ENCODE measurements at regions not wholly inside any gene's neighbourhood (a gene's known extent, or its start where the extent isn't known, plus 50 kb on each side); places are given as distances from the start of the nearest gene placed in this dataset.

DNA sequence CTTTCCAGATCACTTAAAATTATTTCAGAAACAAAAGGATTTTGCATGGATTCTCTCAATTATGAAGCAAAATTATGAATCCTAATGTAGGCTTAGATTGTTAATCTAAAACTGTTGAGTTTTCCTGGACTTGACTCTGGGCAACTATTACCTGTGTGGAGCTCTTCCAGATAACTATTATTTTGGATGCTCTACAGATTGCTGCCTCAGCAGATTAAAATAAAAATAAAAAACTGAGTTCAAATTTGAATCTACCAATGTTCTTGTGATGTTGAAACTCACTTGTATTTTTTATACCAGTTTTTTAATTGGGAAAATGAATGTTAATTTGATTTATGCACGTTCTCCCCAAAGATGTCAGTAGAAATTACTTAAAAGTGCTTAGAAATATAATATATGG is 120.5 kb upstream of the NAV3 start:
- DNase-seq (ENCODE audit: insufficient read length, low spot score, missing footprints) = no peak
- Histone ChIP-seq H3K4me2 (ENCODE audit: insufficient read depth, low read length) (no peak overlapping the region), H3K79me2 (ENCODE audit: insufficient read depth, low read length) (no peaks in the 10 kb centered on the region), H3K4me1 (ENCODE audit: insufficient read depth, low read length) (no peaks in the 10 kb centered on the region), H3K27ac (ENCODE audit: low read depth, low read length) (no peak overlapping the region), H3K9me3 (ENCODE audit: low read depth, low read length) (no peaks in the 10 kb centered on the region), H3K27me3 (ENCODE audit: insufficient read depth, low read length) (no peaks in the 10 kb centered on the region), H3K36me3 (ENCODE audit: insufficient read depth, low read length) (no peaks in the 10 kb centered on the region), H2AFZ (ENCODE audit: low read length) (no peak overlapping the region), H4K20me1 (ENCODE audit: insufficient read depth, low read length) (no peaks in the 10 kb centered on the region), H3K4me3 (ENCODE audit: insufficient read depth, low read length) (no peak overlapping the region)
- TF ChIP-seq, protein P1, sequence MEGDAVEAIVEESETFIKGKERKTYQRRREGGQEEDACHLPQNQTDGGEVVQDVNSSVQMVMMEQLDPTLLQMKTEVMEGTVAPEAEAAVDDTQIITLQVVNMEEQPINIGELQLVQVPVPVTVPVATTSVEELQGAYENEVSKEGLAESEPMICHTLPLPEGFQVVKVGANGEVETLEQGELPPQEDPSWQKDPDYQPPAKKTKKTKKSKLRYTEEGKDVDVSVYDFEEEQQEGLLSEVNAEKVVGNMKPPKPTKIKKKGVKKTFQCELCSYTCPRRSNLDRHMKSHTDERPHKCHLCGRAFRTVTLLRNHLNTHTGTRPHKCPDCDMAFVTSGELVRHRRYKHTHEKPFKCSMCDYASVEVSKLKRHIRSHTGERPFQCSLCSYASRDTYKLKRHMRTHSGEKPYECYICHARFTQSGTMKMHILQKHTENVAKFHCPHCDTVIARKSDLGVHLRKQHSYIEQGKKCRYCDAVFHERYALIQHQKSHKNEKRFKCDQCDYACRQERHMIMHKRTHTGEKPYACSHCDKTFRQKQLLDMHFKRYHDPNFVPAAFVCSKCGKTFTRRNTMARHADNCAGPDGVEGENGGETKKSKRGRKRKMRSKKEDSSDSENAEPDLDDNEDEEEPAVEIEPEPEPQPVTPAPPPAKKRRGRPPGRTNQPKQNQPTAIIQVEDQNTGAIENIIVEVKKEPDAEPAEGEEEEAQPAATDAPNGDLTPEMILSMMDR (IDR thresholded peaks at IDR 0.05; ENCODE audit: extremely low read depth, low read depth, low read length) = no peak

GRCh38 chr12:77697126-77697525 is 133.6 kb upstream of the NAV3 start:
- Histone ChIP-seq H3K27ac (ENCODE audit: low read depth, low read length) (no peak overlapping the region), H4K20me1 (ENCODE audit: insufficient read depth, low read length) (no peaks in the 10 kb centered on the region), H3K36me3 (ENCODE audit: insufficient read depth, low read length) (no peaks in the 10 kb centered on the region), H2AFZ (ENCODE audit: low read length) (no peak overlapping the region), H3K4me3 (ENCODE audit: insufficient read depth, low read length) (no peak overlapping the region), H3K27me3 (ENCODE audit: insufficient read depth, low read length) (no peaks in the 10 kb centered on the region), H3K9me3 (ENCODE audit: low read depth, low read length) (no peaks in the 10 kb centered on the region), H3K79me2 (ENCODE audit: insufficient read depth, low read length) (no peaks in the 10 kb centered on the region), H3K4me1 (ENCODE audit: insufficient read depth, low read length) (no peaks in the 10 kb centered on the region), H3K4me2 (ENCODE audit: insufficient read depth, low read length) (no peak overlapping the region)
- no peak for DNase-seq (ENCODE audit: insufficient read length, low spot score, missing footprints)
- TF ChIP-seq, protein P1 (IDR thresholded peaks at IDR 0.05; ENCODE audit: extremely low read depth, low read depth, low read length) = no peak

- Histone ChIP-seq H3K79me2 (ENCODE audit: insufficient read depth, low read length) (no peaks in the 10 kb centered on the region), H3K27me3 (ENCODE audit: insufficient read depth, low read length) (no peaks in the 10 kb centered on the region)
These were observed 134.5 kb upstream of the NAV3 start for GRCh38 chr12:77696183-77696582.

DNA sequence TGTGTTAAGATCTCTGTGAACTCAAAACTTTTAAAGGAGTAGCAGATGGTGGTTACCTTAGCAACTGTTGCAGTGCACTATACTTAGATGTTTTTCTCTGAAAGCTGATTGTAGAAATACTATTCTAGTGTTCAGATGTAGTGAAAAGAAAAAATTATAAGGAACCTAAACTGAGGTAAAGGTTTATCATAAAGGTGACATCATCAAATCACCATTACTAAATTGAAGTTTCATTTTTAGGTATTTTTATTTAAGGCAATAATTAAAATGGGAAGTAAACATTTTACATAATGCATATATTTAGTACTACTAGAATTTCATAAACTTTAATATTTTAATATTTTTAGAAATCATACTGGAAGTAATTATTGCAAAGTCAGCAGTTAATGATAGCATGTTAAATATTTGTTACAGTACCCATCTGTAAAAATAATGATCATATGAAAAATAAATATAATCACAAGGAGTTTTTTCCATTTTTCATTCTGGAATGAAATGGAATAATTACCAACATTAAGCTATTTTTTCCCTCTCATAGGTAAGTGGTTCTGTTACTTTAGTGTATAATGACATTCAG is 141.1 kb upstream of the NAV3 start:
- H4K20me1 ChIP-seq (ENCODE audit: insufficient read depth, low read length) = no peaks in the 10 kb centered on the region
- H3K4me1 ChIP-seq (ENCODE audit: insufficient read depth, low read length) = no peaks in the 10 kb centered on the region
- no peak overlapping the region for H3K27ac ChIP-seq (ENCODE audit: low read depth, low read length)
- H3K79me2 ChIP-seq (ENCODE audit: insufficient read depth, low read length) = no peaks in the 10 kb centered on the region
- no peaks in the 10 kb centered on the region for H3K9me3 ChIP-seq (ENCODE audit: low read depth, low read length)
- TF ChIP-seq, protein P1 (IDR thresholded peaks at IDR 0.05; ENCODE audit: extremely low read depth, low read depth, low read length) = no peak
- H3K27me3 ChIP-seq (ENCODE audit: insufficient read depth, low read length) = no peaks in the 10 kb centered on the region
- no peak overlapping the region for H3K4me3 ChIP-seq (ENCODE audit: insufficient read depth, low read length)
- no peak for DNase-seq (ENCODE audit: insufficient read length, low spot score, missing footprints)
- H2AFZ ChIP-seq (ENCODE audit: low read length) = no peak overlapping the region
- no peak overlapping the region for H3K4me2 ChIP-seq (ENCODE audit: insufficient read depth, low read length)
- no peaks in the 10 kb centered on the region for H3K36me3 ChIP-seq (ENCODE audit: insufficient read depth, low read length)

More at GRCh38 chr12:77696183-77696582, 134.5 kb upstream of the NAV3 start:
- H3K9me3 ChIP-seq (ENCODE audit: low read depth, low read length) = no peaks in the 10 kb centered on the region
- H4K20me1 ChIP-seq (ENCODE audit: insufficient read depth, low read length) = no peaks in the 10 kb centered on the region
- no peaks in the 10 kb centered on the region for H3K4me1 ChIP-seq (ENCODE audit: insufficient read depth, low read length)
- H3K36me3 ChIP-seq (ENCODE audit: insufficient read depth, low read length) = no peaks in the 10 kb centered on the region
- TF ChIP-seq, protein P1 (IDR thresholded peaks at IDR 0.05; ENCODE audit: extremely low read depth, low read depth, low read length) = no peak
- H2AFZ ChIP-seq (ENCODE audit: low read length) = no peak overlapping the region
- no peak for DNase-seq (ENCODE audit: insufficient read length, low spot score, missing footprints)
- H3K4me2 ChIP-seq (ENCODE audit: insufficient read depth, low read length) = no peak overlapping the region
- no peak overlapping the region for H3K27ac ChIP-seq (ENCODE audit: low read depth, low read length)
- no peak overlapping the region for H3K4me3 ChIP-seq (ENCODE audit: insufficient read depth, low read length)

All from osteoblast (primary cell).